ENCODE measurements at regions not wholly inside any gene's neighbourhood (a gene's known extent, or its start where the extent isn't known, plus 50 kb on each side); places are given as distances from the start of the nearest gene placed in this dataset.

DNA sequence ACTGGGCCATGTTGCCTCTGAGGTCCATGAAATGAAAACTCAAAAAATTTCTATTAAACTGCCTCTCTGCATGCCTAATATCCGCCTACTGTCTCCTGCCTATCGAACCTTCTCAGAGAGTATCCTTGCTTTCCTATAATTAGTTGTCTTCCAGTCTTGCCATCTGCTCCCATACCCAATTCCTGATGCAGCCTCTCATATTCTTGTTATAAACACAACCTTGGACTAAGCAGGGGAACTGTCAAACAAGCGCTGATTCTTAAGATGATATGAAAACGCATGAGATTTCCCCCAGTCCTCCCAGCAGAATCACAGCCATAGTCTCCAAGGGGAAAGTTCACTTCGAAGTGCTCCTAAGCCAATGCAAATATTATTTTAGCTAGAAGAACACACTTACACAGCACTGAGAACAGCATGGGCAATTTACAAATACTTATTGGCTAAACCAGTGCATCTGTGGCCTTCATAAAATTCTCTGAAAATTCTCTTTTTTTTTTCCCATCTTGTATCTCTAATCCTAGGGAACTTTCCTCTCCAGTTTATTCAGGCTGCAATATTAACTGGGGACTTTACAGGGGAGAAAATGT, 471.6 kb downstream of the MBD2 start:
- TF ChIP-seq, protein P1, sequence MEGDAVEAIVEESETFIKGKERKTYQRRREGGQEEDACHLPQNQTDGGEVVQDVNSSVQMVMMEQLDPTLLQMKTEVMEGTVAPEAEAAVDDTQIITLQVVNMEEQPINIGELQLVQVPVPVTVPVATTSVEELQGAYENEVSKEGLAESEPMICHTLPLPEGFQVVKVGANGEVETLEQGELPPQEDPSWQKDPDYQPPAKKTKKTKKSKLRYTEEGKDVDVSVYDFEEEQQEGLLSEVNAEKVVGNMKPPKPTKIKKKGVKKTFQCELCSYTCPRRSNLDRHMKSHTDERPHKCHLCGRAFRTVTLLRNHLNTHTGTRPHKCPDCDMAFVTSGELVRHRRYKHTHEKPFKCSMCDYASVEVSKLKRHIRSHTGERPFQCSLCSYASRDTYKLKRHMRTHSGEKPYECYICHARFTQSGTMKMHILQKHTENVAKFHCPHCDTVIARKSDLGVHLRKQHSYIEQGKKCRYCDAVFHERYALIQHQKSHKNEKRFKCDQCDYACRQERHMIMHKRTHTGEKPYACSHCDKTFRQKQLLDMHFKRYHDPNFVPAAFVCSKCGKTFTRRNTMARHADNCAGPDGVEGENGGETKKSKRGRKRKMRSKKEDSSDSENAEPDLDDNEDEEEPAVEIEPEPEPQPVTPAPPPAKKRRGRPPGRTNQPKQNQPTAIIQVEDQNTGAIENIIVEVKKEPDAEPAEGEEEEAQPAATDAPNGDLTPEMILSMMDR (conservative IDR thresholded peaks at IDR 0.05 in 1 of 2, IDR thresholded peaks at IDR 0.05 in 1 of 2; ENCODE audit: low read depth in 1 of 2, low read length in 2 of 2) = no peak
- no peak for TF ChIP-seq EZH2 (IDR thresholded peaks at IDR 0.05; ENCODE audit: low read length, missing control alignments)

Measured in fibroblast of lung (primary cell).